Transverse colon (tissue), 4 donors: ENCODE measurements at regions not wholly inside any gene's neighbourhood (a gene's known extent, or its start where the extent isn't known, plus 50 kb on each side); places are given as distances from the start of the nearest gene placed in this dataset.

Experiments
- POLR2A ChIP-seq: fragments of 450-650 bp; IDR thresholded peaks from one replicate; pipeline ENCODE4 v1.6.1; 2016; ENCODE audit warnings: antibody characterized with exemption, mild to moderate bottlenecking, moderate library complexity
- POLR2AphosphoS5 ChIP-seq, 3 donors: sonication (generic); formaldehyde crosslinking; IDR thresholded peaks; one replicate each; pipeline ENCODE4 v1.6.1; 2016; ENCODE audit warnings: antibody characterized with exemption in 3 of 3
- TF ChIP-seq, protein P1 (sequence below), 5 experiments: fragments of 200-600 bp in 3 of 5; fragments of 450-650 bp in 2 of 5; sonication (generic) in 3 of 5; IDR thresholded peaks; 1 replicate in 2 of 5; 2 replicates in 3 of 5; pipeline ENCODE4 v1.5.1; 2016 to 2017; ENCODE audit warnings: antibody characterized with exemption in 5 of 5, inconsistent platforms in 3 of 5, mild to moderate bottlenecking in 2 of 5, moderate library complexity in 1 of 5

DNA sequence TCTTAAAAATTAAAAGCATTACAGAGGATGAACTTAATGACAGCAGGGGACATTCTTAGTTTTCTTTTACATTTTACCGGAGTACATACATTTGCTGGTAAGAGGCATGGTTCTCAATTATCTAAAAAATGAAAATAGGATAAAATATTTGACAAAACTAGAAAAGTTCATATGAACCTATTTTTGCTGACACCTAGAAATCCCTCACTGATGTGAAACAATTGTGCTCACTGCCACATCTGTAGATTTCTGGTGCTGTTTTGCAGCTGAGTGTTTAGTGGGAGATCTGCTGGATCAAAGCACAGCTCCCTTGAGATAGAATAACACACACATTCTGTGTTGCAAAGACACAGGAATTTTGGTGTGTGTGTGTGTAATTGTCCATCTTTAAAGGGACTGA is 392.9 kb upstream of the B3GALT2 start:
- TF ChIP-seq, protein P1, sequence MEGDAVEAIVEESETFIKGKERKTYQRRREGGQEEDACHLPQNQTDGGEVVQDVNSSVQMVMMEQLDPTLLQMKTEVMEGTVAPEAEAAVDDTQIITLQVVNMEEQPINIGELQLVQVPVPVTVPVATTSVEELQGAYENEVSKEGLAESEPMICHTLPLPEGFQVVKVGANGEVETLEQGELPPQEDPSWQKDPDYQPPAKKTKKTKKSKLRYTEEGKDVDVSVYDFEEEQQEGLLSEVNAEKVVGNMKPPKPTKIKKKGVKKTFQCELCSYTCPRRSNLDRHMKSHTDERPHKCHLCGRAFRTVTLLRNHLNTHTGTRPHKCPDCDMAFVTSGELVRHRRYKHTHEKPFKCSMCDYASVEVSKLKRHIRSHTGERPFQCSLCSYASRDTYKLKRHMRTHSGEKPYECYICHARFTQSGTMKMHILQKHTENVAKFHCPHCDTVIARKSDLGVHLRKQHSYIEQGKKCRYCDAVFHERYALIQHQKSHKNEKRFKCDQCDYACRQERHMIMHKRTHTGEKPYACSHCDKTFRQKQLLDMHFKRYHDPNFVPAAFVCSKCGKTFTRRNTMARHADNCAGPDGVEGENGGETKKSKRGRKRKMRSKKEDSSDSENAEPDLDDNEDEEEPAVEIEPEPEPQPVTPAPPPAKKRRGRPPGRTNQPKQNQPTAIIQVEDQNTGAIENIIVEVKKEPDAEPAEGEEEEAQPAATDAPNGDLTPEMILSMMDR (IDR thresholded peaks at IDR 0.05): no peak
- TF ChIP-seq POLR2AphosphoS5 (IDR thresholded peaks at IDR 0.05): no peak
- no peak for TF ChIP-seq POLR2A
